ENCODE measurements at regions not wholly inside any gene's neighbourhood (a gene's known extent, or its start where the extent isn't known, plus 50 kb on each side); places are given as distances from the start of the nearest gene placed in this dataset.
"Not testable (repeated sequence)": the region's sequence is repeated elsewhere in the genome, so short reads cannot be mapped to it uniquely, and the experiment has no call there.

- peak; percentile 42 for DNase-seq
Observed at GRCh38 chr10:128178302-128178958, 52.2 kb upstream of the MKI67 start.

GRCh38 chr10:128180843-128181242 is 54.6 kb upstream of the MKI67 start:
- DNase-seq: peak; percentile 23

GRCh38 chr10:128185627-128186026 is 59.4 kb upstream of the MKI67 start:
- no peak for DNase-seq

GRCh38 chr10:128186959-128187787 is 61.0 kb upstream of the MKI67 start:
- DNase-seq: peak; percentile 10

- no peak for DNase-seq
Observed at GRCh38 chr10:128187788-128188185, 61.6 kb upstream of the MKI67 start.

GRCh38 chr10:128189176-128189575 is 63.0 kb upstream of the MKI67 start:
- DNase-seq: no peak

- no peak for DNase-seq
Observed at GRCh38 chr10:128191847-128192246, 65.6 kb upstream of the MKI67 start.

- not testable (repeated sequence) for DNase-seq
Observed at GRCh38 chr10:128201826-128202225, 75.6 kb upstream of the MKI67 start.

GRCh38 chr10:128203028-128203427 is 76.8 kb upstream of the MKI67 start:
- no peak for DNase-seq

- DNase-seq: not testable (repeated sequence)
Observed at GRCh38 chr10:128205591-128205990, 79.4 kb upstream of the MKI67 start.

- no peak for DNase-seq
Observed at GRCh38 chr10:128206676-128207075, 80.5 kb upstream of the MKI67 start.

- no peak for DNase-seq
Observed at GRCh38 chr10:128209862-128210214, 83.6 kb upstream of the MKI67 start.

GRCh38 chr10:128210215-128211063 is 84.2 kb upstream of the MKI67 start:
- DNase-seq: peak; percentile 73

- DNase-seq: no peak
Observed at GRCh38 chr10:128211064-128211504, 84.9 kb upstream of the MKI67 start.

- peak; percentile 83 for DNase-seq
Observed at GRCh38 chr10:128211953-128212727, 85.9 kb upstream of the MKI67 start.

GRCh38 chr10:128213156-128213555 is 86.9 kb upstream of the MKI67 start:
- no peak for DNase-seq

GRCh38 chr10:128215733-128216132 is 89.5 kb upstream of the MKI67 start:
- DNase-seq: no peak

GRCh38 chr10:128217136-128217535 is 90.9 kb upstream of the MKI67 start:
- DNase-seq: no peak

- no peak for DNase-seq
Observed at GRCh38 chr10:128218161-128218560, 91.9 kb upstream of the MKI67 start.

- no peak for DNase-seq
Observed at GRCh38 chr10:128219295-128219694, 93.1 kb upstream of the MKI67 start.

- no peak for DNase-seq
Observed at GRCh38 chr10:128220021-128220420, 93.8 kb upstream of the MKI67 start.

- no peak for DNase-seq
Observed at GRCh38 chr10:128221117-128221516, 94.9 kb upstream of the MKI67 start.

GRCh38 chr10:128221807-128222206 is 95.6 kb upstream of the MKI67 start:
- no peak for DNase-seq

Data from stimulated activated CD4-positive, alpha-beta T cell treated with anti-CD3 and anti-CD28 coated beads, Interleukin-4, amount 100 ng/mL, for 24 hours (primary cell).